H1 (cell line): ENCODE measurements at regions not wholly inside any gene's neighbourhood (a gene's known extent, or its start where the extent isn't known, plus 50 kb on each side); places are given as distances from the start of the nearest gene placed in this dataset.

Experiments
- CTCF ChIA-PET: fragments of 300-600 bp; sonication (Branson Sonifier 250); formaldehyde crosslinking; loops from one replicate; lab custom pipeline; 2021; ENCODE audit not compliant: partially characterized antibody; lab: Charles Lee
- POLR2A ChIA-PET: fragments of 300-600 bp; sonication (Branson Sonifier 250); formaldehyde crosslinking; loops from one replicate; lab custom pipeline; 2021; ENCODE audit warnings: inconsistent platforms; ENCODE audit not compliant: partially characterized antibody; lab: Charles Lee
- DNase-seq, 2 experiments: peaks; one replicate each; pipeline versions ENCODE4 v3.0.0 to v3.0.0-alpha.2; 2010 to 2022; ENCODE audit warnings: low spot score in 2 of 2, low read depth in 1 of 2, mixed read lengths in 1 of 2
- FAIRE-seq: peaks from 2 replicates; lab custom pipeline; 2011; peaks lifted over from hg19 to GRCh38; lab: Jason Lieb, UNC
- H2AFZ ChIP-seq: 2 replicates; pipeline ENCODE4 v1.8.1; 2012; ENCODE audit warnings: low read length, inconsistent platforms
- H2AK5ac ChIP-seq: 2 replicates; pipeline ENCODE4 v1.6.1; 2013; ENCODE audit warnings: low read depth, low read length
- H2BK120ac ChIP-seq: replicated peaks from 2 replicates; pipeline ENCODE3; 2013; ENCODE audit warnings: low read depth, low read length, inconsistent platforms
- H2BK12ac ChIP-seq: 2 replicates; pipeline ENCODE4 v1.6.1; 2013; ENCODE audit warnings: low read depth, low read length
- H2BK15ac ChIP-seq: 2 replicates; pipeline ENCODE4 v1.6.1; 2013; ENCODE audit warnings: low read length
- H2BK20ac ChIP-seq: 2 replicates; pipeline ENCODE4 v1.6.1; 2013; ENCODE audit warnings: low read length
- H2BK5ac ChIP-seq: 2 replicates; pipeline ENCODE4 v1.6.1; 2013; ENCODE audit warnings: low read depth, low read length
- H3K14ac ChIP-seq: 2 replicates; pipeline ENCODE4 v1.6.1; 2013; ENCODE audit warnings: inconsistent platforms; ENCODE audit not compliant: insufficient read length
- H3K18ac ChIP-seq: 2 replicates; pipeline ENCODE4 v1.6.1; 2013; ENCODE audit warnings: low read length; ENCODE audit errors: extremely low read depth
- H3K23ac ChIP-seq: 2 replicates; pipeline ENCODE4 v1.6.1; 2013; ENCODE audit warnings: inconsistent platforms; ENCODE audit not compliant: insufficient read length
- H3K23me2 ChIP-seq: 2 replicates; pipeline ENCODE4 v1.6.1; 2013; ENCODE audit warnings: low read depth, low read length
- H3K27ac ChIP-seq: 2 replicates; pipeline ENCODE4 v1.6.1; 2011; ENCODE audit warnings: low read depth, low read length, inconsistent platforms
- H3K27me3 ChIP-seq, 4 experiments: replicated peaks in 1 of 4; 1 replicate in 1 of 4; 2 replicates in 3 of 4; pipeline versions ENCODE4 v1.6.1 to v1.8.1; 2011 to 2013; ENCODE audit warnings: low read length in 3 of 4, mild to moderate bottlenecking in 3 of 4, inconsistent platforms in 2 of 4, mixed read lengths in 2 of 4, moderate library complexity in 1 of 4; ENCODE audit not compliant: control insufficient read depth in 3 of 4, insufficient read depth in 3 of 4; ENCODE audit errors: extremely low read depth in 1 of 4
- H3K36me3 ChIP-seq, 4 experiments: 2 replicates each; pipeline versions ENCODE4 v1.6.1 to v1.8.1; 2011 to 2013; ENCODE audit warnings: mild to moderate bottlenecking in 4 of 4, low read length in 3 of 4, moderate library complexity in 2 of 4, control low read depth in 1 of 4, inconsistent platforms in 1 of 4; ENCODE audit not compliant: insufficient read depth in 4 of 4, control insufficient read depth in 2 of 4
- H3K4ac ChIP-seq: replicated peaks from 2 replicates; pipeline ENCODE3; 2013; ENCODE audit warnings: low read length, low read depth, mixed read lengths, inconsistent platforms; ENCODE audit not compliant: insufficient read length
- H3K4me1 ChIP-seq, 4 experiments: replicated peaks in 1 of 4; 1 replicate in 1 of 4; 2 replicates in 3 of 4; pipeline versions ENCODE4 v1.6.1 to v1.8.1; 2011 to 2013; ENCODE audit warnings: low read length in 3 of 4, inconsistent platforms in 2 of 4, mixed read lengths in 1 of 4; ENCODE audit not compliant: insufficient read depth in 4 of 4, control insufficient read depth in 3 of 4
- H3K4me2 ChIP-seq, 2 experiments: 2 replicates each; pipeline versions ENCODE4 v1.6.1 to v1.8.1; 2011 to 2013; ENCODE audit warnings: low read depth in 2 of 2, low read length in 2 of 2, control low read depth in 1 of 2, inconsistent platforms in 1 of 2, mild to moderate bottlenecking in 1 of 2; ENCODE audit not compliant: insufficient read depth in 1 of 2
- H3K4me3 ChIP-seq, 4 experiments: fragments of 200-600, 300-600 bp in 1 of 4; sonication (generic), shearing (Covaris generic), sonication (Bioruptor Twin) in 1 of 4; 2 replicates each; pipeline versions ENCODE4 v1.5.1 to v1.8.1; 2011 to 2016; ENCODE audit warnings: low read length in 4 of 4, low read depth in 3 of 4, control low read depth in 2 of 4, inconsistent platforms in 2 of 4, mild to moderate bottlenecking in 2 of 4, mixed read lengths in 1 of 4, moderate library complexity in 1 of 4; ENCODE audit not compliant: insufficient read depth in 2 of 4; ENCODE audit errors: extremely low read depth in 1 of 4
- H3K56ac ChIP-seq: replicated peaks from 2 replicates; pipeline ENCODE3; 2013; ENCODE audit warnings: low read depth, mild to moderate bottlenecking, mixed read lengths, low read length, inconsistent platforms; ENCODE audit not compliant: insufficient read length
- H3K79me1 ChIP-seq: 2 replicates; pipeline ENCODE4 v1.6.1; 2013; ENCODE audit warnings: low read depth, low read length, control low read depth
- H3K79me2 ChIP-seq, 2 experiments: 2 replicates each; pipeline versions ENCODE4 v1.6.1 to v1.8.1; 2012 to 2013; ENCODE audit warnings: low read length in 2 of 2, mild to moderate bottlenecking in 2 of 2, inconsistent platforms in 1 of 2; ENCODE audit not compliant: insufficient read depth in 2 of 2, control insufficient read depth in 1 of 2
- H3K9ac ChIP-seq, 4 experiments: replicated peaks in 1 of 4; 1 replicate in 1 of 4; 2 replicates in 3 of 4; pipeline versions ENCODE4 v1.6.1 to v1.8.1; 2011 to 2013; ENCODE audit warnings: low read depth in 3 of 4, low read length in 3 of 4, control low read depth in 2 of 4, mild to moderate bottlenecking in 2 of 4, moderate library complexity in 2 of 4, inconsistent platforms in 1 of 4; ENCODE audit errors: extremely low read depth in 1 of 4
- H3K9me3 ChIP-seq, 2 experiments: 2 replicates each; pipeline versions ENCODE4 v1.6.1 to v1.8.1; 2012 to 2013; ENCODE audit warnings: mild to moderate bottlenecking in 2 of 2, moderate library complexity in 2 of 2, control low read depth in 1 of 2, inconsistent platforms in 1 of 2, low read depth in 1 of 2, low read length in 1 of 2, mixed read lengths in 1 of 2; ENCODE audit not compliant: insufficient read depth in 2 of 2
- H4K20me1 ChIP-seq, 2 experiments: replicated peaks in 1 of 2; 2 replicates each; pipeline versions ENCODE3 to v1.8.1; 2011 to 2013; ENCODE audit warnings: inconsistent platforms in 2 of 2, low read length in 2 of 2, mild to moderate bottlenecking in 1 of 2; ENCODE audit not compliant: insufficient read depth in 2 of 2, control insufficient read depth in 1 of 2
- H4K5ac ChIP-seq: 2 replicates; pipeline ENCODE4 v1.6.1; 2013; ENCODE audit warnings: low read length, low read depth, mixed read lengths, inconsistent platforms; ENCODE audit not compliant: insufficient read length
- H4K8ac ChIP-seq: 2 replicates; pipeline ENCODE4 v1.8.0; 2013; ENCODE audit warnings: mild to moderate bottlenecking, moderate library complexity, low read length, inconsistent platforms; ENCODE audit not compliant: insufficient read depth; ENCODE audit errors: extremely low read depth
- H4K91ac ChIP-seq: replicated peaks from 2 replicates; pipeline ENCODE3; 2013; ENCODE audit warnings: low read length, mixed read lengths, inconsistent platforms; ENCODE audit not compliant: insufficient read length
- CTCF ChIP-seq, 3 experiments: IDR thresholded peaks; 1 replicate in 2 of 3; 2 replicates in 1 of 3; pipeline versions ENCODE4 v1.5.1 to v1.6.1; 2011; ENCODE audit warnings: low read length in 3 of 3, mild to moderate bottlenecking in 3 of 3, inconsistent platforms in 2 of 3, low read depth in 1 of 3, moderate library complexity in 1 of 3; ENCODE audit not compliant: insufficient read depth in 1 of 3; ENCODE audit errors: control extremely low read depth in 1 of 3
- EP300 ChIP-seq, 2 experiments: IDR thresholded peaks; 1 replicate in 1 of 2; 2 replicates in 1 of 2; pipeline ENCODE4 v1.6.1; 2011 to 2012; ENCODE audit warnings: low read depth in 2 of 2, low read length in 2 of 2, mild to moderate bottlenecking in 2 of 2, borderline replicate concordance in 1 of 2, inconsistent platforms in 1 of 2, moderate library complexity in 1 of 2
- KDM1A ChIP-seq: fragments of 200-600, 300-600 bp; sonication (generic); IDR thresholded peaks from 2 replicates; pipeline ENCODE4 v1.7.1; 2016; ENCODE audit warnings: mild to moderate bottlenecking, low read length, borderline replicate concordance
- WGBS, 2 experiments: shearing (Covaris generic) in 1 of 2; methylation state at CpG; one replicate each; pipeline versions ENCODE4 v1.1.6 to v1.1.7; 2013 to 2015; ENCODE audit warnings: low lambda C conversion rate in 2 of 2, mixed read lengths in 2 of 2, inconsistent platforms in 1 of 2, low coverage in 1 of 2, missing lambda C conversion rate in 1 of 2; ENCODE audit not compliant: insufficient replicate concordance in 2 of 2, insufficient coverage in 1 of 2, insufficient read length in 1 of 2; ENCODE audit errors: extremely low coverage in 1 of 2, missing lambda C conversion rate in 1 of 2; 5-methylcytosine and 5-hydroxymethylcytosine counted together

- no peak overlapping the region for H4K8ac ChIP-seq
- no peak overlapping the region for H3K4ac ChIP-seq
- H2BK120ac ChIP-seq, result no peak overlapping the region
- H4K91ac ChIP-seq, result no peak overlapping the region
- DNase-seq, result no peak
- no peak for FAIRE-seq
- H3K23me2 ChIP-seq, result no peaks in the 10 kb centered on the region; the same call in 1 of the 2 replicates
- no peak overlapping the region for H2BK15ac ChIP-seq
- ChIA-PET CTCF (interaction anchor here (0.9 to 1.5 kb wide), 2 partner anchors 13 to 59 kb away, joined by 3 read pairs; no protein-coding TSS in a partner anchor), POLR2A (no interaction called here)
- no peak overlapping the region for H2BK20ac ChIP-seq
- H3K14ac ChIP-seq, result no peak overlapping the region
- no peak overlapping the region for H4K5ac ChIP-seq
- no peak overlapping the region for H3K9ac ChIP-seq
- H2AFZ ChIP-seq, result no peak overlapping the region
- no peaks in the 10 kb centered on the region for H3K27me3 ChIP-seq
- no peak overlapping the region for H2BK5ac ChIP-seq
- H3K9me3 ChIP-seq, result no peaks in the 10 kb centered on the region; a peak in 1 of 4 replicates
- H4K20me1 ChIP-seq, result no peaks in the 10 kb centered on the region
- no peaks in the 10 kb centered on the region for H3K36me3 ChIP-seq
- no peaks in the 10 kb centered on the region for H3K79me1 ChIP-seq
- 86% methylated on average over 5 of the region's 5 CpGs; no CpG with 5 or more reads in 1 of the 2 experiments for WGBS, 2 experiments
- H3K4me3 ChIP-seq, result no peak overlapping the region
- no peak overlapping the region for H3K18ac ChIP-seq
- H3K56ac ChIP-seq, result no peak overlapping the region
- no peaks in the 10 kb centered on the region for H3K79me2 ChIP-seq
- no peak overlapping the region for H2BK12ac ChIP-seq
- H3K23ac ChIP-seq, result no peak overlapping the region
- no peak overlapping the region for H3K27ac ChIP-seq
- peaks cover 0 to 5% (median 0%) of the 10 kb centered on the region in 4 experiments; a peak in 2 of 7 replicates for H3K4me1 ChIP-seq
- H2AK5ac ChIP-seq, result no peak overlapping the region
- no peak overlapping the region for H3K4me2 ChIP-seq
- TF ChIP-seq KDM1A (no peak), EP300 (IDR thresholded peaks at IDR 0.05; ENCODE audit: borderline replicate concordance in 1 of 2, low read depth in 2 of 2, low read length in 2 of 2) (no peak), CTCF (IDR thresholded peaks at IDR 0.05; ENCODE audit: control extremely low read depth in 1 of 3, insufficient read depth in 1 of 3, low read depth in 1 of 3, low read length in 3 of 3) (no peak)
These were observed 268.3 kb upstream of the PROX1 start for GRCh38 chr1:213719462-213719861.
